GM12872 (cell line): ENCODE measurements at regions not wholly inside any gene's neighbourhood (a gene's known extent, or its start where the extent isn't known, plus 50 kb on each side); places are given as distances from the start of the nearest gene placed in this dataset.

Source experiments
- CTCF ChIP-seq: IDR thresholded peaks from 3 replicates; pipeline ENCODE4 v1.5.1; 2011; ENCODE audit warnings: low read depth, mild to moderate bottlenecking, low read length, moderate library complexity; ENCODE audit not compliant: insufficient read depth

- no peak for TF ChIP-seq CTCF
Observed at GRCh38 chr1:209383422-209383821, 200.1 kb upstream of the CAMK1G start.

- no peak for TF ChIP-seq CTCF
Observed at GRCh38 chr1:209383907-209384709, 199.4 kb upstream of the CAMK1G start.

DNA sequence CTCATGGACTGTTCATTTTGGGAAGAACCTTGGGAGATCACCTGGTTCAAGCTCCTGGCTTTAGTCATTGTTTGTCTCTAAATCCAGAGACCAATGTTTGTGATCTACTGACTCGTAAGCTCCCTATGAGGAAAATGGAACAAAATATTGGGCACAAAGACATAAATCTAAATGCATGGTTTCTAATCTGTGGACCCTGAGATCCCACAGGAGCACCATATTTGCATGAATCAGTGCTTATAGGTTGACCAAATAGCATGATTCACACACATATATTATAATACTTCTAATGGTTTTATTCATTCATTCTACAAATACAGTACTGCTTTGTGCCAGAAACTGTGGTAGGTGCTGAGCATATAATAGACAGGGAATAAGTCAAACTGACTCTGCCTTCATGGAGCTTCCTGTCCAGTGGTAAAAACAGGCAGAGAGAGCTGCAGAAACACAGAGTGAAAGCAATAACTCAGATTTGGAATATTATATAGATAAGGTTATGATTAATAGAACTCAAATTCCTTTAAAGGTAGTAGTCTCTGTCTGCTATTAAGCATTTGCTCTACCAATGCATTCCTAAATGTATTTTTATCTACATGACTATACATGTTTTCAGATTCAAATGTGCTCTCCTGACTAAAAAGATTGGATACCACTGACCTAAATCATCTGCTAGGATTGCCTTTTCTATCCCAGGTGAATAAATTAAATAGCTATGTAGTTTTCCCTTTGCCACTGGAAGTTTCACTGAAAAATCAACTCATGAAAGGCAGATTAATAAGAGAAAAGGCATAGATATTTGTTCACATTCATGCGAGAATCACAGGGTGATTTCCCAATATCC is 198.6 kb upstream of the CAMK1G start:
- TF ChIP-seq CTCF = no peak

GRCh38 chr1:209386156-209386555 is 197.4 kb upstream of the CAMK1G start:
- TF ChIP-seq CTCF = no peak

GRCh38 chr1:209387271-209387968 is 196.1 kb upstream of the CAMK1G start:
- no peak for TF ChIP-seq CTCF

DNA sequence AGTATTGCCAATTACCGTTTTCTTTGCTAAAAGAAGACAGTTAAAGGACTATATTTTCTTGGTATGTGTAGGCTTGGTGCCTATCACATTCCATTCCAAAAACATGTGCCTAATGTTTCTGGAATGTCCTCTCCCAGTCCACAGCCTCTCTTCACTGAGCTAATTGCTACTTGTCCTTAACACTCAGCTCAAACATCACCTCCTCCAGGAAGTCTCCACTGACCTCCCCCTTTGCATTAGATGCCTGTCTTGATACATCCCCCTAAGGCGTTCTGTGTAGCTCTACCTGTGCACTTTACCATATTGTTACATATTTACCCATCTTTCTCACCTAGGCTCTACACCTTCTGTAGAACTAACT is 195.6 kb upstream of the CAMK1G start:
- no peak for TF ChIP-seq CTCF

- no peak for TF ChIP-seq CTCF
Observed at GRCh38 chr1:209388358-209388757, 195.2 kb upstream of the CAMK1G start.
